ENCODE measurements at regions not wholly inside any gene's neighbourhood (a gene's known extent, or its start where the extent isn't known, plus 50 kb on each side); places are given as distances from the start of the nearest gene placed in this dataset.
"Not testable (repeated sequence)": the region's sequence is repeated elsewhere in the genome, so short reads cannot be mapped to it uniquely, and the experiment has no call there.

- no peak overlapping the region for H3K4me3 ChIP-seq (ENCODE audit: insufficient read length, low read depth)
- H3K9ac ChIP-seq (ENCODE audit: insufficient read length, low read depth), result no peak overlapping the region
- no peaks in the 10 kb centered on the region for H3K27me3 ChIP-seq (ENCODE audit: insufficient read depth, insufficient read length)
- H3K4me1 ChIP-seq (ENCODE audit: insufficient read depth, insufficient read length), result no peaks in the 10 kb centered on the region
- H3K36me3 ChIP-seq (ENCODE audit: insufficient read depth, insufficient read length, low read length), result no peaks in the 10 kb centered on the region
- no peak for DNase-seq (ENCODE audit: low read depth, low spot score)
- TF ChIP-seq ZNF274 (IDR thresholded peaks at IDR 0.05; ENCODE audit: low read depth, low read length), result no peak
- no peak for TF ChIP-seq YY1 (IDR thresholded peaks at IDR 0.05; ENCODE audit: insufficient read depth, insufficient read length)
- no peak for TF ChIP-seq SUZ12 (IDR thresholded peaks at IDR 0.05; ENCODE audit: extremely low read depth, insufficient read depth, insufficient read length)
- no peaks in the 10 kb centered on the region for H3K9me3 ChIP-seq (ENCODE audit: insufficient read depth, low read length)
Measured at GRCh38 chrX:3532581-3533085, 180.8 kb downstream of the PRKX start.

GRCh38 chrX:3531435-3531834 lies 182.0 kb downstream of the PRKX start:
- DNase-seq (ENCODE audit: low read depth, low spot score); H3K9me3 ChIP-seq (ENCODE audit: insufficient read depth, low read length); H3K36me3 ChIP-seq (ENCODE audit: insufficient read depth, insufficient read length, low read length); H3K4me1 ChIP-seq (ENCODE audit: insufficient read depth, insufficient read length); H3K27me3 ChIP-seq (ENCODE audit: insufficient read depth, insufficient read length); H3K4me3 ChIP-seq (ENCODE audit: insufficient read length, low read depth); H3K9ac ChIP-seq (ENCODE audit: insufficient read length, low read depth): not testable (repeated sequence)

- H3K4me1 ChIP-seq (ENCODE audit: insufficient read depth, insufficient read length), result no peaks in the 10 kb centered on the region
- H3K9me3 ChIP-seq (ENCODE audit: insufficient read depth, low read length), result no peaks in the 10 kb centered on the region
- no peaks in the 10 kb centered on the region for H3K27me3 ChIP-seq (ENCODE audit: insufficient read depth, insufficient read length)
- no peak for TF ChIP-seq ZNF274 (IDR thresholded peaks at IDR 0.05; ENCODE audit: low read depth, low read length)
- TF ChIP-seq YY1 (IDR thresholded peaks at IDR 0.05; ENCODE audit: insufficient read depth, insufficient read length), result no peak
- TF ChIP-seq SUZ12 (IDR thresholded peaks at IDR 0.05; ENCODE audit: extremely low read depth, insufficient read depth, insufficient read length), result no peak
- no peak overlapping the region for H3K9ac ChIP-seq (ENCODE audit: insufficient read length, low read depth)
- DNase-seq (ENCODE audit: low read depth, low spot score), result no peak
- H3K36me3 ChIP-seq (ENCODE audit: insufficient read depth, insufficient read length, low read length), result no peaks in the 10 kb centered on the region
- no peak overlapping the region for H3K4me3 ChIP-seq (ENCODE audit: insufficient read length, low read depth)
Measured at GRCh38 chrX:3529466-3530010, 183.1 kb upstream of the MXRA5 start.

- no peak for DNase-seq (ENCODE audit: low read depth, low spot score)
- TF ChIP-seq ZNF274 (IDR thresholded peaks at IDR 0.05; ENCODE audit: low read depth, low read length) (no peak), YY1 (IDR thresholded peaks at IDR 0.05; ENCODE audit: insufficient read depth, insufficient read length) (no peak), SUZ12 (IDR thresholded peaks at IDR 0.05; ENCODE audit: extremely low read depth, insufficient read depth, insufficient read length) (no peak)
Measured at GRCh38 chrX:3527811-3528210, 181.4 kb upstream of the MXRA5 start.

GRCh38 chrX:3527166-3527565 lies 180.7 kb upstream of the MXRA5 start:
- Histone ChIP-seq H3K36me3 (ENCODE audit: insufficient read depth, insufficient read length, low read length) (no peaks in the 10 kb centered on the region), H3K27me3 (ENCODE audit: insufficient read depth, insufficient read length) (no peaks in the 10 kb centered on the region), H3K4me1 (ENCODE audit: insufficient read depth, insufficient read length) (no peaks in the 10 kb centered on the region), H3K9ac (ENCODE audit: insufficient read length, low read depth) (no peak overlapping the region), H3K4me3 (ENCODE audit: insufficient read length, low read depth) (no peak overlapping the region), H3K9me3 (ENCODE audit: insufficient read depth, low read length) (no peaks in the 10 kb centered on the region)
- TF ChIP-seq SUZ12 (IDR thresholded peaks at IDR 0.05; ENCODE audit: extremely low read depth, insufficient read depth, insufficient read length) (no peak), YY1 (IDR thresholded peaks at IDR 0.05; ENCODE audit: insufficient read depth, insufficient read length) (no peak), ZNF274 (IDR thresholded peaks at IDR 0.05; ENCODE audit: low read depth, low read length) (no peak)
- DNase-seq (ENCODE audit: low read depth, low spot score), result no peak

More at GRCh38 chrX:3527811-3528210, 181.4 kb upstream of the MXRA5 start:
- Histone ChIP-seq H3K4me3 (ENCODE audit: insufficient read length, low read depth) (no peak overlapping the region), H3K4me1 (ENCODE audit: insufficient read depth, insufficient read length) (no peaks in the 10 kb centered on the region), H3K36me3 (ENCODE audit: insufficient read depth, insufficient read length, low read length) (no peaks in the 10 kb centered on the region), H3K9me3 (ENCODE audit: insufficient read depth, low read length) (no peaks in the 10 kb centered on the region), H3K27me3 (ENCODE audit: insufficient read depth, insufficient read length) (no peaks in the 10 kb centered on the region), H3K9ac (ENCODE audit: insufficient read length, low read depth) (no peak overlapping the region)

GRCh38 chrX:3526731-3527130 lies 180.3 kb upstream of the MXRA5 start:
- H3K4me3 ChIP-seq (ENCODE audit: insufficient read length, low read depth), result no peak overlapping the region
- no peak for TF ChIP-seq YY1 (IDR thresholded peaks at IDR 0.05; ENCODE audit: insufficient read depth, insufficient read length)
- TF ChIP-seq ZNF274 (IDR thresholded peaks at IDR 0.05; ENCODE audit: low read depth, low read length), result no peak
- no peak for TF ChIP-seq SUZ12 (IDR thresholded peaks at IDR 0.05; ENCODE audit: extremely low read depth, insufficient read depth, insufficient read length)
- no peak for DNase-seq (ENCODE audit: low read depth, low spot score)
- H3K9ac ChIP-seq (ENCODE audit: insufficient read length, low read depth), result no peak overlapping the region
- H3K9me3 ChIP-seq (ENCODE audit: insufficient read depth, low read length), result no peaks in the 10 kb centered on the region
- H3K36me3 ChIP-seq (ENCODE audit: insufficient read depth, insufficient read length, low read length), result no peaks in the 10 kb centered on the region
- H3K4me1 ChIP-seq (ENCODE audit: insufficient read depth, insufficient read length), result no peaks in the 10 kb centered on the region
- no peaks in the 10 kb centered on the region for H3K27me3 ChIP-seq (ENCODE audit: insufficient read depth, insufficient read length)

- Histone ChIP-seq H3K9me3 (ENCODE audit: insufficient read depth, low read length) (no peaks in the 10 kb centered on the region), H3K4me1 (ENCODE audit: insufficient read depth, insufficient read length) (no peaks in the 10 kb centered on the region), H3K36me3 (ENCODE audit: insufficient read depth, insufficient read length, low read length) (no peaks in the 10 kb centered on the region), H3K4me3 (ENCODE audit: insufficient read length, low read depth) (no peak overlapping the region), H3K9ac (ENCODE audit: insufficient read length, low read depth) (no peak overlapping the region), H3K27me3 (ENCODE audit: insufficient read depth, insufficient read length) (no peaks in the 10 kb centered on the region)
- no peak for TF ChIP-seq ZNF274 (IDR thresholded peaks at IDR 0.05; ENCODE audit: low read depth, low read length)
- TF ChIP-seq YY1 (IDR thresholded peaks at IDR 0.05; ENCODE audit: insufficient read depth, insufficient read length), result no peak
- TF ChIP-seq SUZ12 (IDR thresholded peaks at IDR 0.05; ENCODE audit: extremely low read depth, insufficient read depth, insufficient read length), result no peak
- DNase-seq (ENCODE audit: low read depth, low spot score), result no peak
Measured at GRCh38 chrX:3526071-3526470, 179.6 kb upstream of the MXRA5 start.

Data from NT2/D1 (cell line).